ENCODE measurements at regions not wholly inside any gene's neighbourhood (a gene's known extent, or its start where the extent isn't known, plus 50 kb on each side); places are given as distances from the start of the nearest gene placed in this dataset.

GRCh38 chr13:84525865-84526264, 643.6 kb upstream of the SLITRK1 start:
- no peak for TF ChIP-seq CTCF (IDR thresholded peaks at IDR 0.05; ENCODE audit: low read depth, low read length)
- H3K4me3 ChIP-seq (ENCODE audit: low read depth, low read length) = no peak overlapping the region
- no peak for DNase-seq
- no peak overlapping the region for H3K27ac ChIP-seq
- no peaks in the 10 kb centered on the region for H3K36me3 ChIP-seq
- H3K9me3 ChIP-seq (ENCODE audit: severe bottlenecking) = no peaks in the 10 kb centered on the region
- H3K27me3 ChIP-seq (ENCODE audit: insufficient read depth, low read depth, severe bottlenecking) = no peaks in the 10 kb centered on the region

GRCh38 chr13:84524586-84524985, 642.3 kb upstream of the SLITRK1 start:
- Histone ChIP-seq H3K27ac (no peak overlapping the region), H3K4me3 (ENCODE audit: low read depth, low read length) (no peak overlapping the region), H3K36me3 (no peaks in the 10 kb centered on the region), H3K9me3 (ENCODE audit: severe bottlenecking) (no peaks in the 10 kb centered on the region), H3K27me3 (ENCODE audit: insufficient read depth, low read depth, severe bottlenecking) (no peaks in the 10 kb centered on the region)
- TF ChIP-seq CTCF (IDR thresholded peaks at IDR 0.05; ENCODE audit: low read depth, low read length) = no peak
- DNase-seq = no peak

- no peak for DNase-seq
- TF ChIP-seq CTCF (IDR thresholded peaks at IDR 0.05; ENCODE audit: low read depth, low read length) = no peak
Observed at GRCh38 chr13:84500016-84500415, 617.7 kb upstream of the SLITRK1 start.

DNA sequence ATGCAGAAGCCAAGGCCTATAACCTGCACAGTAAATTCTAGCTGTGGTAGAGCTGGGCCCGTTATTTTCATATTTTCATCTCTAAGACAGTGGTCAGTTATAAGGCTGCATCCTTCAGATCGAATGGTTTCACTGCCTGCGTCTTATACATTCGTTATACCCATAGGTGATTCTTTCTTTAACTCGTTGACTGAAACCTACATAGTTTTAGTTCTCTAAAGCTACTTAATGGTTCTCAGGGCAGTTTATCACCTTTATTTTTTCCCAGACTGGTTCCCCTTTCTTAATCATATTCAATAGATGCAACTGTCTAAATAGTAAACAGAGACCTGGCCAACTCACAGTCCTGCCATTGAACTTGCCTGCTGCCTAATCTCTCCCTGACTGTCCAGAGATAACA, 615.3 kb upstream of the SLITRK1 start:
- Histone ChIP-seq H3K27ac (no peak overlapping the region), H3K9me3 (ENCODE audit: severe bottlenecking) (peaks cover 4% of the 10 kb centered on the region), H3K36me3 (no peaks in the 10 kb centered on the region), H3K4me3 (ENCODE audit: low read depth, low read length) (no peak overlapping the region), H3K27me3 (ENCODE audit: insufficient read depth, low read depth, severe bottlenecking) (no peaks in the 10 kb centered on the region)
- no peak for DNase-seq
- no peak for TF ChIP-seq CTCF (IDR thresholded peaks at IDR 0.05; ENCODE audit: low read depth, low read length)

More at GRCh38 chr13:84500016-84500415, 617.7 kb upstream of the SLITRK1 start:
- H3K27me3 ChIP-seq (ENCODE audit: insufficient read depth, low read depth, severe bottlenecking) = no peaks in the 10 kb centered on the region
- H3K4me3 ChIP-seq (ENCODE audit: low read depth, low read length) = no peak overlapping the region
- peaks cover 4% of the 10 kb centered on the region for H3K9me3 ChIP-seq (ENCODE audit: severe bottlenecking)
- no peak overlapping the region for H3K27ac ChIP-seq
- no peaks in the 10 kb centered on the region for H3K36me3 ChIP-seq

DNA sequence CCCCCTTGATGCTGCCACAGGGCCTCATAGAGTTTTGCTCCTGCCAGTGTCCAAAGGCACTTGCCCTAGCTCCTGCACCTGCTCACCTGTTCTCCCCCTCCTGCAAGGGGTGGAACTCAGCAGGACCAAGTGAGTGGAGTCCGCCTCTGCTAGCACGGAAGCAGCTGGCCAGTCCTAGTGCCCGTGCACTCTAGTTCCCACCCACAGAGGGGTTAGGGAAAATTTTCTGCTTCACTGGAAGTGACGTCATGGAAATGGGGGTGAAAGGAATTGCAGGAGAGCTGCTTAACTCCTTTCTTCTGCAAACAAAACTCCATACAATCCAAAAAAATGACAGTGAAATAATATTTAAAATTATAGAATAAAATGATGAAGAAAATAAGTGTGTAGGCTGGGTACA, 609.7 kb upstream of the SLITRK1 start:
- Histone ChIP-seq H3K36me3 (no peaks in the 10 kb centered on the region), H3K27me3 (ENCODE audit: insufficient read depth, low read depth, severe bottlenecking) (no peaks in the 10 kb centered on the region), H3K27ac (no peak overlapping the region), H3K9me3 (ENCODE audit: severe bottlenecking) (no peaks in the 10 kb centered on the region), H3K4me3 (ENCODE audit: low read depth, low read length) (no peak overlapping the region)
- no peak for TF ChIP-seq CTCF (IDR thresholded peaks at IDR 0.05; ENCODE audit: low read depth, low read length)
- no peak for DNase-seq

DNA sequence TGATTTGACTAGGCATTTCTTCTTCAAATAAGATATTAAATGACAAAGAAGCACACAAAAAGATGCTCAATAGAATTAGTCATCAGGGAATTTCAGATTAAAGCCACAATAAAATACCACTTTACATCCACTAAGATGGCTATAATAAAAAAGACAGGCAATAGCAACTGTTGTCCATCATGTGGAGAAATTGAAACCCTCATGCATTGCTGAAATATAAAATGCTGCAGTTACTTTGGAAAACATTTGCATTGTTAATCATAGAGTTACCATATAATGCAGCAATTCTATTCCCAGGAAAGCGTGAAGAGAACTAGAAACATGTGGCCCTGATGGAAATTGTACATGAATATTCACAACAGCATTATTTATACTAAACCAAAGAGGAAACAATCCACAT, 605.5 kb upstream of the SLITRK1 start:
- TF ChIP-seq CTCF (IDR thresholded peaks at IDR 0.05; ENCODE audit: low read depth, low read length) = no peak
- H3K27ac ChIP-seq = no peak overlapping the region
- H3K36me3 ChIP-seq = no peaks in the 10 kb centered on the region
- no peak overlapping the region for H3K4me3 ChIP-seq (ENCODE audit: low read depth, low read length)
- H3K9me3 ChIP-seq (ENCODE audit: severe bottlenecking) = no peaks in the 10 kb centered on the region
- no peaks in the 10 kb centered on the region for H3K27me3 ChIP-seq (ENCODE audit: insufficient read depth, low read depth, severe bottlenecking)
- DNase-seq = no peak
